Adrenal gland (tissue), 5 donors: ENCODE measurements at regions not wholly inside any gene's neighbourhood (a gene's known extent, or its start where the extent isn't known, plus 50 kb on each side); places are given as distances from the start of the nearest gene placed in this dataset.

ENCODE experiments used
- POLR2A ChIP-seq, 2 donors: fragments of 450-650 bp; IDR thresholded peaks; one replicate each; pipeline ENCODE4 v1.6.1; 2017; ENCODE audit warnings: antibody characterized with exemption in 2 of 2, mild to moderate bottlenecking in 2 of 2, moderate library complexity in 1 of 2
- TF ChIP-seq, protein P1 (sequence below), 6 experiments: fragments of 450-650 bp in 4 of 6; fragments of 200-600 bp in 2 of 6; sonication (generic) in 1 of 6; IDR thresholded peaks; 1 replicate in 5 of 6; 2 replicates in 1 of 6; pipeline versions ENCODE4 v1.5.1 to v1.8.0; 2016 to 2021; ENCODE audit warnings: antibody characterized with exemption in 6 of 6, mild to moderate bottlenecking in 2 of 6, moderate library complexity in 1 of 6
- donor health status: DM: no; HTN: no; CAD: no.

DNA sequence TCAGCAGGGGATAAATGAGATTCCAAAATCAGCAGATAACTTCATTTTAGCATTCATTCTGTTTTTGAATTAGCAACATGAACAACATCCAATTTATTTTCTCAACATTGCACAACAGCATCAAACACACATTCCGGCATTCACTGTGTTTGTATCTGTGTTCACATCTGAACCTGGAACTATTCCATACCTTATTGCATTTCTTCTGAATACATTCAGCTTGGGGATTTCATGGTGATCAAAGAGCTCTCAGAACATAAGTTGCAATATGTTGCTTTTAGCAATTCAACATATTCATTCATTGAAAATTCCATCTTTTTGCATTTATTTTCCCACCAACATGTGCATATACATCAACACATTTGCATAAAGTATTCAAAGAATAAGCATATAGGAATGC lies 1431.7 kb upstream of the PIK3C3 start:
- TF ChIP-seq, protein P1, sequence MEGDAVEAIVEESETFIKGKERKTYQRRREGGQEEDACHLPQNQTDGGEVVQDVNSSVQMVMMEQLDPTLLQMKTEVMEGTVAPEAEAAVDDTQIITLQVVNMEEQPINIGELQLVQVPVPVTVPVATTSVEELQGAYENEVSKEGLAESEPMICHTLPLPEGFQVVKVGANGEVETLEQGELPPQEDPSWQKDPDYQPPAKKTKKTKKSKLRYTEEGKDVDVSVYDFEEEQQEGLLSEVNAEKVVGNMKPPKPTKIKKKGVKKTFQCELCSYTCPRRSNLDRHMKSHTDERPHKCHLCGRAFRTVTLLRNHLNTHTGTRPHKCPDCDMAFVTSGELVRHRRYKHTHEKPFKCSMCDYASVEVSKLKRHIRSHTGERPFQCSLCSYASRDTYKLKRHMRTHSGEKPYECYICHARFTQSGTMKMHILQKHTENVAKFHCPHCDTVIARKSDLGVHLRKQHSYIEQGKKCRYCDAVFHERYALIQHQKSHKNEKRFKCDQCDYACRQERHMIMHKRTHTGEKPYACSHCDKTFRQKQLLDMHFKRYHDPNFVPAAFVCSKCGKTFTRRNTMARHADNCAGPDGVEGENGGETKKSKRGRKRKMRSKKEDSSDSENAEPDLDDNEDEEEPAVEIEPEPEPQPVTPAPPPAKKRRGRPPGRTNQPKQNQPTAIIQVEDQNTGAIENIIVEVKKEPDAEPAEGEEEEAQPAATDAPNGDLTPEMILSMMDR (IDR thresholded peaks at IDR 0.05), result no peak
- TF ChIP-seq POLR2A (IDR thresholded peaks at IDR 0.05), result no peak
